H9 (cell line): ENCODE measurements at regions not wholly inside any gene's neighbourhood (a gene's known extent, or its start where the extent isn't known, plus 50 kb on each side); places are given as distances from the start of the nearest gene placed in this dataset.

Experiments used
- DNase-seq: peaks from one replicate; pipeline ENCODE4 v3.0.0-alpha.2; 2017
- H2AFZ ChIP-seq: one replicate; pipeline ENCODE4 v1.6.1; 2013; ENCODE audit warnings: mild to moderate bottlenecking, low read length, control low read depth, moderate library complexity
- H2AK5ac ChIP-seq: 2 replicates; pipeline ENCODE4 v1.6.1; 2013; ENCODE audit warnings: low read length, control low read depth, mixed read lengths; ENCODE audit not compliant: insufficient read length
- H2BK120ac ChIP-seq: one replicate; pipeline ENCODE4 v1.6.1; 2013; ENCODE audit warnings: low read depth, mild to moderate bottlenecking, low read length, control low read depth, inconsistent platforms; ENCODE audit not compliant: poor library complexity, severe bottlenecking
- H2BK12ac ChIP-seq: 2 replicates; pipeline ENCODE4 v1.6.1; 2013; ENCODE audit warnings: low read length, control low read depth, mixed read lengths, low read depth; ENCODE audit not compliant: insufficient read length
- H2BK15ac ChIP-seq: 2 replicates; pipeline ENCODE4 v1.6.1; 2013; ENCODE audit warnings: low read depth, low read length, control low read depth
- H2BK20ac ChIP-seq: one replicate; pipeline ENCODE4 v1.6.1; 2013; ENCODE audit warnings: low read depth, mild to moderate bottlenecking, low read length, control low read depth, inconsistent platforms; ENCODE audit not compliant: poor library complexity, severe bottlenecking
- H2BK5ac ChIP-seq: 2 replicates; pipeline ENCODE4 v1.6.1; 2013; ENCODE audit warnings: low read length, control low read depth, mixed read lengths; ENCODE audit not compliant: insufficient read length
- H3K14ac ChIP-seq: 2 replicates; pipeline ENCODE4 v1.6.1; 2013; ENCODE audit warnings: low read length, control low read depth; ENCODE audit not compliant: insufficient read depth
- H3K18ac ChIP-seq: 2 replicates; pipeline ENCODE4 v1.6.1; 2013; ENCODE audit warnings: low read depth, mild to moderate bottlenecking, mixed read lengths, low read length, control low read depth; ENCODE audit not compliant: insufficient read length
- H3K23ac ChIP-seq: 2 replicates; pipeline ENCODE4 v1.6.1; 2013; ENCODE audit warnings: low read length, control low read depth, mixed read lengths, low read depth; ENCODE audit not compliant: insufficient read length
- H3K23me2 ChIP-seq: 2 replicates; pipeline ENCODE4 v1.6.1; 2013; ENCODE audit warnings: low read depth, mild to moderate bottlenecking, mixed read lengths, low read length, control low read depth; ENCODE audit not compliant: insufficient read length, poor library complexity, severe bottlenecking
- H3K27ac ChIP-seq: 2 replicates; pipeline ENCODE4 v1.5.1; 2013; ENCODE audit warnings: low read length, control low read depth, mixed read lengths, low read depth; ENCODE audit not compliant: insufficient read length
- H3K27me3 ChIP-seq: 2 replicates; pipeline ENCODE4 v1.6.1; 2013; ENCODE audit warnings: low read length, control low read depth, inconsistent platforms; ENCODE audit not compliant: insufficient read depth
- H3K4ac ChIP-seq: 2 replicates; pipeline ENCODE4 v1.6.1; 2013; ENCODE audit warnings: low read depth, mild to moderate bottlenecking, control low read depth, inconsistent platforms, low read length, moderate library complexity
- H3K4me1 ChIP-seq: 2 replicates; pipeline ENCODE4 v1.6.1; 2013; ENCODE audit warnings: low read length, control low read depth, inconsistent platforms; ENCODE audit not compliant: insufficient read depth
- H3K4me2 ChIP-seq: 2 replicates; pipeline ENCODE4 v1.6.1; 2013; ENCODE audit warnings: low read length, control low read depth, mixed read lengths; ENCODE audit not compliant: insufficient read length, insufficient read depth
- H3K56ac ChIP-seq: 2 replicates; pipeline ENCODE4 v1.6.1; 2013; ENCODE audit warnings: low read depth, mild to moderate bottlenecking, mixed read lengths, low read length, control low read depth; ENCODE audit not compliant: insufficient read length
- H3K79me1 ChIP-seq: 2 replicates; pipeline ENCODE4 v1.6.1; 2013; ENCODE audit warnings: low read depth, mild to moderate bottlenecking, moderate library complexity, low read length, control low read depth, inconsistent platforms; ENCODE audit not compliant: insufficient read depth, poor library complexity, severe bottlenecking
- H3K79me2 ChIP-seq: 2 replicates; pipeline ENCODE4 v1.6.1; 2013; ENCODE audit warnings: low read length, control low read depth, inconsistent platforms; ENCODE audit not compliant: insufficient read depth
- H3K9ac ChIP-seq: 2 replicates; pipeline ENCODE4 v1.6.1; 2013; ENCODE audit warnings: low read length, control low read depth, mixed read lengths; ENCODE audit not compliant: insufficient read length; ENCODE audit errors: extremely low read depth
- H3K9me3 ChIP-seq: one replicate; pipeline ENCODE4 v1.6.1; 2013; ENCODE audit warnings: low read depth, low read length, inconsistent platforms; ENCODE audit not compliant: control insufficient read depth
- H3T11ph ChIP-seq: one replicate; pipeline ENCODE4 v1.6.1; 2013; ENCODE audit warnings: mild to moderate bottlenecking, low read length, control low read depth, inconsistent platforms
- H4K20me1 ChIP-seq: one replicate; pipeline ENCODE4 v1.6.1; 2013; ENCODE audit not compliant: control insufficient read depth, insufficient read length, insufficient read depth
- H4K5ac ChIP-seq: 2 replicates; pipeline ENCODE4 v1.6.1; 2013; ENCODE audit warnings: low read depth, mild to moderate bottlenecking, mixed read lengths, low read length, control low read depth; ENCODE audit not compliant: insufficient read length
- H4K8ac ChIP-seq: replicated peaks from 2 replicates; pipeline ENCODE4 v1.6.1; 2013; ENCODE audit warnings: low read length, control low read depth, mixed read lengths, low read depth; ENCODE audit not compliant: insufficient read length
- H4K91ac ChIP-seq: 2 replicates; pipeline ENCODE4 v1.6.1; 2013; ENCODE audit warnings: low read depth, mild to moderate bottlenecking, moderate library complexity, mixed read lengths, low read length, control low read depth; ENCODE audit not compliant: insufficient read length
- H3K27ac Mint-ChIP-seq, 3 experiments: 2 replicates in 2 of 3; 3 replicates in 1 of 3; pipeline ENCODE4 v1.8.0; 2020 to 2021; ENCODE audit warnings: mixed read lengths in 3 of 3, mild to moderate bottlenecking in 1 of 3, moderate library complexity in 1 of 3
- H3K27me3 Mint-ChIP-seq: 2 replicates; pipeline ENCODE4 v1.8.0; 2021; ENCODE audit warnings: low read depth, mild to moderate bottlenecking, moderate library complexity, mixed read lengths
- H3K36me3 Mint-ChIP-seq, 3 experiments: 2 replicates in 2 of 3; 3 replicates in 1 of 3; pipeline ENCODE4 v1.8.0; 2020 to 2021; ENCODE audit warnings: low read depth in 3 of 3, mixed read lengths in 3 of 3; ENCODE audit not compliant: insufficient read depth in 1 of 3
- H3K4me1 Mint-ChIP-seq, 2 experiments: 2 replicates each; pipeline ENCODE4 v1.8.0; 2020; ENCODE audit warnings: mixed read lengths in 2 of 2
- H3K4me3 Mint-ChIP-seq, 2 experiments: 2 replicates in 1 of 2; 3 replicates in 1 of 2; pipeline ENCODE4 v1.8.0; 2020 to 2021; ENCODE audit warnings: mild to moderate bottlenecking in 2 of 2, mixed read lengths in 2 of 2, moderate library complexity in 1 of 2
- H3K9me3 Mint-ChIP-seq, 2 experiments: 2 replicates in 1 of 2; 3 replicates in 1 of 2; pipeline ENCODE4 v1.8.0; 2020; ENCODE audit warnings: mild to moderate bottlenecking in 2 of 2, mixed read lengths in 2 of 2, moderate library complexity in 1 of 2
- CTCF ChIP-seq: fragments of 200-600 bp; sonication (generic); conservative IDR thresholded peaks from 3 replicates; pipeline ENCODE4 v1.8.0; 2021; ENCODE audit warnings: antibody characterized with exemption, mild to moderate bottlenecking
- WGBS: extraction: QIAGEN DNeasy Blood & Tissue Kit; methylation state at CpG from one replicate; pipeline ENCODE4 v1.1.7; 2013; ENCODE audit warnings: missing lambda C conversion rate, low lambda C conversion rate, mixed read lengths; ENCODE audit not compliant: insufficient read length; ENCODE audit errors: extremely low coverage; 5-methylcytosine and 5-hydroxymethylcytosine counted together

DNA sequence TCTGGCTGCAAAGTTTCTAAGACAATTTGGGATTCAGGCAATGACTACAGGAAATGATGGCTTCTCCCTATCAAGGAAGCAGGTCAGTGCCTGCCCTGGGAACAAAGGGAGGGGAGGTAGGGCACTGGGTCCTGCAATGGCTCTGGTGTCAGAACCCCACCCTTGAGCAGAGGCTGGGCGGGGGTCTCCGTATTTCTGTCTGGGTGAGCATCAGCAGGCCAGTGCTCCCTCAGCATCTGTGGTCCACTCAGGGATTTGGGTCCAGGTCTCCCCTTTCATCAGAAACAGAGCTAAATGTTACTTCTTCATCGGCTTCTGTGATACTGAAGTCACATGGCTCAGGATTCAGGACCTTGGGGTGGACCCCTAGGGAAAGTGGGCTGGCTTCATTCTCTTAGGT, 195.5 kb upstream of the CDH5 start:
- Histone ChIP-seq H3K9ac (no peak overlapping the region), H3K27ac (no peak overlapping the region), H2BK120ac (no peak overlapping the region), H4K8ac (no peak overlapping the region), H3K23me2 (no peaks in the 10 kb centered on the region), H2BK5ac (no peak overlapping the region), H4K5ac (no peak overlapping the region), H3K18ac (no peak overlapping the region), H4K91ac (no peak overlapping the region), H3K4me2 (no peak overlapping the region), H3K4me1 (no peaks in the 10 kb centered on the region), H3K79me2 (no peaks in the 10 kb centered on the region), H2AFZ (no peak overlapping the region), H3K4ac (no peak overlapping the region), H2AK5ac (no peak overlapping the region), H4K20me1 (no peaks in the 10 kb centered on the region), H3K23ac (no peak overlapping the region), H3T11ph (no peak overlapping the region), H3K9me3 (no peaks in the 10 kb centered on the region), H3K79me1 (no peaks in the 10 kb centered on the region), H3K27me3 (no peaks in the 10 kb centered on the region), H3K56ac (no peak overlapping the region), H2BK12ac (no peak overlapping the region), H2BK20ac (no peak overlapping the region), H2BK15ac (no peak overlapping the region), H3K14ac (no peak overlapping the region)
- no peak for TF ChIP-seq CTCF
- no peak for DNase-seq
- Mint-ChIP-seq H3K4me1 (peaks cover 0 to 21% of the 10 kb centered on the region in 2 experiments; a peak in 3 of 4 replicates), H3K4me3 (no peak overlapping the region), H3K27ac (no peak overlapping the region), H3K36me3 (no peaks in the 10 kb centered on the region; a peak in 1 of 7 replicates), H3K9me3 (peaks cover 3 to 5% of the 10 kb centered on the region in 2 experiments; a peak in 3 of 5 replicates), H3K27me3 (peaks cover 5% of the 10 kb centered on the region)
- WGBS: no CpG with 5 or more reads among the region's 3 CpGs
